ENCODE measurements at regions not wholly inside any gene's neighbourhood (a gene's known extent, or its start where the extent isn't known, plus 50 kb on each side); places are given as distances from the start of the nearest gene placed in this dataset.

GRCh38 chr3:13220991-13221390, 147.8 kb upstream of the IQSEC1 start:
- TF ChIP-seq POLR2A (IDR thresholded peaks at IDR 0.05) (no peak), CTCF (IDR thresholded peaks at IDR 0.05) (no peak)

Measured in testis (tissue), 2 donors.